OCI-LY3 (cell line): ENCODE measurements at regions not wholly inside any gene's neighbourhood (a gene's known extent, or its start where the extent isn't known, plus 50 kb on each side); places are given as distances from the start of the nearest gene placed in this dataset.

ENCODE experiments used
- EZH2phosphoT487 ChIP-seq: fragments of 200-600 bp; shearing (Covaris generic); IDR thresholded peaks from 2 replicates; pipeline ENCODE4 v1.6.1; 2018; ENCODE audit warnings: antibody characterized with exemption, mixed run types, low read depth
- TF ChIP-seq, protein P1 (sequence below): fragments of 200-600, 300-600 bp; sonication (generic); IDR thresholded peaks from 2 replicates; pipeline ENCODE4 v1.5.1; 2014; ENCODE audit warnings: antibody characterized with exemption, low read length, low read depth

DNA sequence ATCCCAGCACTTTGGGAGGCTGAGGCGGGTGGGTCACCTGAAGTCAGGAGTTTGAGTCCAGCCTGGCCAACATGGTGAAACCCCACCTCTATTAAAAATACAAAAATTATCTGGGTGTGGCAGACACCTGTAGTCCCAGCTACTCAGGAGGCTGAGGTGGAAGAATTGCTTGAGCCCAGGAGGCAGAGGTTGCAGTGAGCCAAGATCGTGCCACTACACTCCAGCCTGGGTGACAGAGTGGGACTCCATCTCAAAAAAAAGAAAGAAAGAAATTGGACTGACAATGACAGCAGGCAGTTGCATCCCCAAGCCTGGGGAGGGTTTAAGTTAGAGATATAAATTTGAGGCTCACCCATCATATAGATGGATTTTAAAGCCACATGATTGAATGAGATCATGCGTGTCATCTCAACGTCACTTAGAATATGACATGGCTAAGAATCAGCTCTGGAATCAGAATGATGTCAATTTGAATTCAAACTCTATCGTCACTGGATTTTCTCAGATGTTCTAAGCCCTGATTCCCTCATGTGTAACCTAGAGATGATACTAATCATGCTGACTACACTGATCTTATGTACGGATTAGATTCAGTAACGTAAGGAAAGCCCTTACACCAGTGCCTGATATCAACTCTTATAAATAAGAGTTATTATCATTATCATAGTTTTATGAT is 534.0 kb upstream of the JARID2 start:
- TF ChIP-seq, protein P1, sequence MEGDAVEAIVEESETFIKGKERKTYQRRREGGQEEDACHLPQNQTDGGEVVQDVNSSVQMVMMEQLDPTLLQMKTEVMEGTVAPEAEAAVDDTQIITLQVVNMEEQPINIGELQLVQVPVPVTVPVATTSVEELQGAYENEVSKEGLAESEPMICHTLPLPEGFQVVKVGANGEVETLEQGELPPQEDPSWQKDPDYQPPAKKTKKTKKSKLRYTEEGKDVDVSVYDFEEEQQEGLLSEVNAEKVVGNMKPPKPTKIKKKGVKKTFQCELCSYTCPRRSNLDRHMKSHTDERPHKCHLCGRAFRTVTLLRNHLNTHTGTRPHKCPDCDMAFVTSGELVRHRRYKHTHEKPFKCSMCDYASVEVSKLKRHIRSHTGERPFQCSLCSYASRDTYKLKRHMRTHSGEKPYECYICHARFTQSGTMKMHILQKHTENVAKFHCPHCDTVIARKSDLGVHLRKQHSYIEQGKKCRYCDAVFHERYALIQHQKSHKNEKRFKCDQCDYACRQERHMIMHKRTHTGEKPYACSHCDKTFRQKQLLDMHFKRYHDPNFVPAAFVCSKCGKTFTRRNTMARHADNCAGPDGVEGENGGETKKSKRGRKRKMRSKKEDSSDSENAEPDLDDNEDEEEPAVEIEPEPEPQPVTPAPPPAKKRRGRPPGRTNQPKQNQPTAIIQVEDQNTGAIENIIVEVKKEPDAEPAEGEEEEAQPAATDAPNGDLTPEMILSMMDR: no peak
- TF ChIP-seq EZH2phosphoT487: no peak
